ENCODE measurements at regions not wholly inside any gene's neighbourhood (a gene's known extent, or its start where the extent isn't known, plus 50 kb on each side); places are given as distances from the start of the nearest gene placed in this dataset.

DNA sequence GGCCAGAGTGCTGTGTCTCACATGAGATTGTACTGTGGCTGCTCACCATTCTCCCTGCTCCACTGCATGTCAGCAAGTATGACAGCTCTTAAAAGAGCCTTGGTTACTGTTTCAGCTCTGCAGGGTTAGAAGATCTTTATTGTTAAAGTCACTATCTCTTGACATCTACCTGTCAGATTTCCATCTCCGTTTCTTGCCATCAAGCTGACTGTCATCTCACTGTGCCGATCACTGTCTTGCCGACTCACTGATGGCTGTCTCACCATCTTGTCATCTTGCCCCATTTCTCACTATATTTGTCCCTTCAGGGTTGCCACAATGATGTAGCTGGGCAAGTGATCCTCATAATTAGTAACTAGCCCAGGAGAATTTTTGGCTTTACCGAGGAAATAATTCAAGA is 800.9 kb upstream of the CDH7 start:
- Mint-ChIP-seq H3K4me3 (ENCODE audit: low read depth, unreplicated experiment) (no peak overlapping the region), H3K4me1 (ENCODE audit: low read depth, unreplicated experiment) (no peaks in the 10 kb centered on the region), H3K9me3 (ENCODE audit: low read depth, unreplicated experiment) (peaks cover 3% of the 10 kb centered on the region), H3K27ac (ENCODE audit: unreplicated experiment) (no peak overlapping the region), H3K36me3 (ENCODE audit: insufficient read depth, unreplicated experiment) (no peaks in the 10 kb centered on the region), H3K27me3 (ENCODE audit: unreplicated experiment) (no peaks in the 10 kb centered on the region)
- intact Hi-C loops (cut with micrococcal nuclease; ENCODE audit: unreplicated experiment) = no loop called here
- CTCF ChIA-PET = no interaction called here
- BruUV-seq (replicated peaks) = no TSS peak
- DNase-seq = no peak
- TF ChIP-seq, protein P1, sequence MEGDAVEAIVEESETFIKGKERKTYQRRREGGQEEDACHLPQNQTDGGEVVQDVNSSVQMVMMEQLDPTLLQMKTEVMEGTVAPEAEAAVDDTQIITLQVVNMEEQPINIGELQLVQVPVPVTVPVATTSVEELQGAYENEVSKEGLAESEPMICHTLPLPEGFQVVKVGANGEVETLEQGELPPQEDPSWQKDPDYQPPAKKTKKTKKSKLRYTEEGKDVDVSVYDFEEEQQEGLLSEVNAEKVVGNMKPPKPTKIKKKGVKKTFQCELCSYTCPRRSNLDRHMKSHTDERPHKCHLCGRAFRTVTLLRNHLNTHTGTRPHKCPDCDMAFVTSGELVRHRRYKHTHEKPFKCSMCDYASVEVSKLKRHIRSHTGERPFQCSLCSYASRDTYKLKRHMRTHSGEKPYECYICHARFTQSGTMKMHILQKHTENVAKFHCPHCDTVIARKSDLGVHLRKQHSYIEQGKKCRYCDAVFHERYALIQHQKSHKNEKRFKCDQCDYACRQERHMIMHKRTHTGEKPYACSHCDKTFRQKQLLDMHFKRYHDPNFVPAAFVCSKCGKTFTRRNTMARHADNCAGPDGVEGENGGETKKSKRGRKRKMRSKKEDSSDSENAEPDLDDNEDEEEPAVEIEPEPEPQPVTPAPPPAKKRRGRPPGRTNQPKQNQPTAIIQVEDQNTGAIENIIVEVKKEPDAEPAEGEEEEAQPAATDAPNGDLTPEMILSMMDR (IDR thresholded peaks at IDR 0.05; ENCODE audit: unreplicated experiment) = no peak

DNA sequence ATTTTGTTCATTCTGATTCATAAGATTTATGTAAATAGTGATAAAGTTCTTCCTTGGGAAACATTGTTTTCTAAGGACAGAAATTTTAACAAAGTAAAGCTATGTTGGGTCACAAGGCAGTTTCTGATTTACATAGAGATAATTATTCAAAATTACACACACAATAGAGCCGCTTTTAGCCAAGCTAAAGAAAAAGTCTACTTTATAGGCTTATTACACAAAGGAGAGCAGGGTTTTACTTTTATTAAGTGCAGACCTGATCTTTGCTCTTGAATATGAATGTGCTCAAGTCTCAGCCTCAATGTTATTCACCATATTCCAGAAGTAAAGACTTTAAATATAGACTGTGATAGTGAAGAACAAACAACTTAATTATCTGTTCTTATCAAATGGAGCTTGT is 787.8 kb upstream of the LINC00305 start:
- H3K4me1 Mint-ChIP-seq (ENCODE audit: low read depth, unreplicated experiment) = no peaks in the 10 kb centered on the region
- H3K36me3 Mint-ChIP-seq (ENCODE audit: insufficient read depth, unreplicated experiment) = no peaks in the 10 kb centered on the region
- CTCF ChIA-PET = no interaction called here
- no peak overlapping the region for H3K4me3 Mint-ChIP-seq (ENCODE audit: low read depth, unreplicated experiment)
- H3K27me3 Mint-ChIP-seq (ENCODE audit: unreplicated experiment) = no peaks in the 10 kb centered on the region
- DNase-seq = no peak
- TF ChIP-seq, protein P1 (IDR thresholded peaks at IDR 0.05; ENCODE audit: unreplicated experiment) = no peak
- intact Hi-C loops (cut with micrococcal nuclease; ENCODE audit: unreplicated experiment) = no loop called here
- no peak overlapping the region for H3K27ac Mint-ChIP-seq (ENCODE audit: unreplicated experiment)
- H3K9me3 Mint-ChIP-seq (ENCODE audit: low read depth, unreplicated experiment) = no peaks in the 10 kb centered on the region
- BruUV-seq (replicated peaks) = no TSS peak

DNA sequence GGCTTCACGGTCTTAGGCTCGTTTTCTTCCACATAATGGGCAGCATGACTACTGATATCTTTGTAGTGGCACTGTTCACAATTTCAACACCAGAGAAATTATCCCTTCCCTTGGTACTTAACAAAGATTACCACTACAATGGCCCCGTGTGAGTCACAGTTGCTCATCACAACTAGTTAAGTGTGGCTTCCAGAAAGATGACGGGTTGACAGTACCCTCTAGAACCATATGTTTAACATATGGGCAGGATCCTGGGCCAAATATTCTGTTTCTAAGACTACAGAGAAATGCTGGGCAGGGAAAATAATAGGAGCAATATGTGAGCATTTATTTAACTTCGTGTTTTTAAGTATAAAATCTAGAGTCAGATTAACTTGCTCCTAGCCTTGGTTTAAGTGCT is 780.1 kb upstream of the LINC00305 start:
- H3K36me3 Mint-ChIP-seq (ENCODE audit: insufficient read depth, unreplicated experiment) = no peaks in the 10 kb centered on the region
- no peaks in the 10 kb centered on the region for H3K4me1 Mint-ChIP-seq (ENCODE audit: low read depth, unreplicated experiment)
- H3K27me3 Mint-ChIP-seq (ENCODE audit: unreplicated experiment) = no peaks in the 10 kb centered on the region
- no peak overlapping the region for H3K27ac Mint-ChIP-seq (ENCODE audit: unreplicated experiment)
- H3K4me3 Mint-ChIP-seq (ENCODE audit: low read depth, unreplicated experiment) = no peak overlapping the region
- TF ChIP-seq, protein P1 (IDR thresholded peaks at IDR 0.05; ENCODE audit: unreplicated experiment) = no peak
- peaks cover 4% of the 10 kb centered on the region for H3K9me3 Mint-ChIP-seq (ENCODE audit: low read depth, unreplicated experiment)
- no TSS peak for BruUV-seq (replicated peaks)
- no peak for DNase-seq
- CTCF ChIA-PET = no interaction called here
- intact Hi-C loops (cut with micrococcal nuclease; ENCODE audit: unreplicated experiment) = no loop called here

DNA sequence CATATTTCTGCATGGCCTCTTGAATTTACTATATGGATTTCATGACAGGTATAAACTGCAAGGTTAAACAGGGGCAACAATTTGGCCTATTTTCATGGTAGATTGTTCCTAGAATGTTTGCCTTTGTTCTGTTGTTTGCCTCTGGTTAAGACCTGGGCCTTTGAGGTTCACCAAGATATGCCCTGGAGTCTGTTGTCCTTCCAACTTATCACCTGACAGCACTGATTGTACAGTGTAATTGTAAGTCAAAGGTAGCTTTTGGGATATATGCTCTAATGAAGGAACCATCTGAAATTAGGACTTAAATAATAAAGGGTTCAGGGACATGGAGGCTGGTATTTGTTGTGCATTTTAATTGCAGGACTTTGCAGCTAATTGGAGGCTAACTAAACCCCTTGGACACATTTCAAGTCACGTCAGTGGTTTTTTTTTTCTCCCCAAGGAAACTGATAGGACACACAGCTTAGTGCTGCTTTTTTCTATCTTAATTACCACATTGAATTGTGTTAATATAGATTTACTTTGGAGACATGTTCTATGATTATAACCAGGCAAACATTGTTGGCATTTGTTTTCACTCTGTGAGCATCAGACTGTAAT is 771.2 kb upstream of the LINC00305 start:
- H3K4me1 Mint-ChIP-seq (ENCODE audit: low read depth, unreplicated experiment) = no peaks in the 10 kb centered on the region
- peaks cover 5% of the 10 kb centered on the region for H3K36me3 Mint-ChIP-seq (ENCODE audit: insufficient read depth, unreplicated experiment)
- H3K27ac Mint-ChIP-seq (ENCODE audit: unreplicated experiment) = no peak overlapping the region
- peaks cover 3% of the 10 kb centered on the region for H3K9me3 Mint-ChIP-seq (ENCODE audit: low read depth, unreplicated experiment)
- intact Hi-C loops (cut with micrococcal nuclease; ENCODE audit: unreplicated experiment) = no loop called here
- H3K27me3 Mint-ChIP-seq (ENCODE audit: unreplicated experiment) = no peaks in the 10 kb centered on the region
- no peak overlapping the region for H3K4me3 Mint-ChIP-seq (ENCODE audit: low read depth, unreplicated experiment)
- CTCF ChIA-PET = no interaction called here
- DNase-seq = no peak
- BruUV-seq (replicated peaks) = no TSS peak
- TF ChIP-seq, protein P1 (IDR thresholded peaks at IDR 0.05; ENCODE audit: unreplicated experiment) = no peak
